Neural progenitor cell (in vitro differentiated cells): ENCODE measurements at regions not wholly inside any gene's neighbourhood (a gene's known extent, or its start where the extent isn't known, plus 50 kb on each side); places are given as distances from the start of the nearest gene placed in this dataset.

Experiments used
- DNase-seq: peaks from one replicate; pipeline ENCODE4 v3.0.0-alpha.2; 2016; ENCODE audit warnings: low spot score
- H2AFZ ChIP-seq: fragments of 200-600 bp; sonication (generic); replicated peaks from 2 replicates; pipeline ENCODE4 v1.6.1; 2016; ENCODE audit warnings: antibody characterized with exemption
- H3F3A ChIP-seq: fragments of 200-600 bp; sonication (generic); 2 replicates; pipeline ENCODE4 v1.6.1; 2016; ENCODE audit warnings: antibody characterized with exemption, low read depth
- H3K27ac ChIP-seq: fragments of 200-600 bp; sonication (generic); 2 replicates; pipeline ENCODE4 v1.5.1; 2016; ENCODE audit warnings: mild to moderate bottlenecking
- H3K27me3 ChIP-seq: fragments of 200-600 bp; sonication (generic); 2 replicates; pipeline ENCODE4 v1.6.1; 2016; ENCODE audit warnings: mild to moderate bottlenecking, moderate library complexity
- H3K36me3 ChIP-seq: fragments of 200-600 bp; sonication (generic); 2 replicates; pipeline ENCODE4 v1.5.1; 2016
- H3K4me1 ChIP-seq: fragments of 200-600 bp; sonication (generic); 2 replicates; pipeline ENCODE4 v1.6.1; 2016; ENCODE audit warnings: mixed run types
- H3K4me2 ChIP-seq: fragments of 200-600 bp; sonication (generic); 2 replicates; pipeline ENCODE4 v1.6.1; 2016
- H3K4me3 ChIP-seq: fragments of 200-600 bp; sonication (generic); 2 replicates; pipeline ENCODE4 v1.5.1; 2016
- H3K79me2 ChIP-seq: fragments of 200-600 bp; sonication (generic); 2 replicates; pipeline ENCODE4 v1.6.1; 2016; ENCODE audit warnings: low read depth
- H3K9ac ChIP-seq: fragments of 200-600 bp; sonication (generic); 2 replicates; pipeline ENCODE4 v1.6.1; 2016
- H3K9me3 ChIP-seq: fragments of 200-600 bp; sonication (generic); 2 replicates; pipeline ENCODE4 v1.5.1; 2016; ENCODE audit warnings: low read depth
- H4K20me1 ChIP-seq: fragments of 200-600 bp; sonication (generic); 2 replicates; pipeline ENCODE4 v1.6.1; 2016; ENCODE audit warnings: low read depth
- H3K27ac Mint-ChIP-seq: 3 replicates; pipeline ENCODE4 v1.8.0; 2021; ENCODE audit warnings: mixed read lengths
- H3K27me3 Mint-ChIP-seq: 2 replicates; pipeline ENCODE4 v1.8.0; 2022; ENCODE audit warnings: low read depth, mild to moderate bottlenecking, inconsistent platforms, moderate library complexity, mixed read lengths; ENCODE audit not compliant: insufficient read depth
- H3K36me3 Mint-ChIP-seq: 3 replicates; pipeline ENCODE4 v1.8.0; 2021; ENCODE audit warnings: mixed read lengths
- H3K4me1 Mint-ChIP-seq: 3 replicates; pipeline ENCODE4 v1.8.0; 2021; ENCODE audit warnings: mixed read lengths
- H3K4me3 Mint-ChIP-seq: 3 replicates; pipeline ENCODE4 v1.8.0; 2021; ENCODE audit warnings: mild to moderate bottlenecking, moderate library complexity, mixed read lengths
- H3K9me3 Mint-ChIP-seq: 3 replicates; pipeline ENCODE4 v1.8.0; 2020; ENCODE audit warnings: mixed read lengths
- EZH2 ChIP-seq: fragments of 200-600 bp; sonication (generic); IDR thresholded peaks from 2 replicates; pipeline ENCODE4 v1.6.1; 2017; ENCODE audit warnings: antibody characterized with exemption, mild to moderate bottlenecking, moderate library complexity
- EZH2phosphoT487 ChIP-seq: fragments of 200-600 bp; sonication (generic); IDR thresholded peaks from 2 replicates; pipeline ENCODE4 v1.6.1; 2017; ENCODE audit warnings: antibody characterized with exemption
- TF ChIP-seq, protein P1 (sequence below): fragments of 200-600 bp; sonication (generic); IDR thresholded peaks from 2 replicates; pipeline ENCODE4 v1.5.1; 2017; ENCODE audit warnings: antibody characterized with exemption, mild to moderate bottlenecking

DNA sequence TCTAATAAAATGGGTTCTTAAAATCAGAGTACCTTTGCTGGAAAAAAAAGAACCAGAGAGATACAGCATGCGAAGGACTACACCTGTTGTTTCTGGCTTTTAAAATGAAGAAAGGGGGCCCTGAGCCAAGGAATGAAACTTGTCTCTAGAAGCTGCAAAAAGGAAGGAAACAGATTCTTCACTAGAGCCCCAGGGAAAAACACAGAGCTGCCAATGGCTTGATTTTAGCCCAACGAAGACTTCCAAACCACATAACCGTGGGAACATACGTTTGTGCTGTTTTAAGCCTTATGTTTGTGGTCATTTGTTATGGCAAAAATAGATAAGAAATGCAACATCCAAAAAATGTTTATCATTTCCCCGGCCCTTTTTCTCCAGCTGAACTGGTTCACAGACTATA is 780.0 kb downstream of the SORCS1 start:
- no peak overlapping the region for H3K4me3 Mint-ChIP-seq
- no peak overlapping the region for H3K27ac ChIP-seq
- DNase-seq: no peak
- H3K36me3 Mint-ChIP-seq: no peaks in the 10 kb centered on the region
- H3K9ac ChIP-seq: no peak overlapping the region
- no peaks in the 10 kb centered on the region for H3F3A ChIP-seq
- no peaks in the 10 kb centered on the region for H4K20me1 ChIP-seq
- H3K4me3 ChIP-seq: no peak overlapping the region
- no peaks in the 10 kb centered on the region for H3K27me3 ChIP-seq
- no peaks in the 10 kb centered on the region for H3K4me1 ChIP-seq
- H3K27me3 Mint-ChIP-seq: peaks cover under 1% of the 10 kb centered on the region
- H3K9me3 ChIP-seq: no peaks in the 10 kb centered on the region
- no peak overlapping the region for H3K27ac Mint-ChIP-seq
- H3K4me1 Mint-ChIP-seq: no peaks in the 10 kb centered on the region
- H3K36me3 ChIP-seq: no peaks in the 10 kb centered on the region
- no peak overlapping the region for H2AFZ ChIP-seq
- TF ChIP-seq EZH2phosphoT487 (no peak), EZH2 (no peak)
- TF ChIP-seq, protein P1, sequence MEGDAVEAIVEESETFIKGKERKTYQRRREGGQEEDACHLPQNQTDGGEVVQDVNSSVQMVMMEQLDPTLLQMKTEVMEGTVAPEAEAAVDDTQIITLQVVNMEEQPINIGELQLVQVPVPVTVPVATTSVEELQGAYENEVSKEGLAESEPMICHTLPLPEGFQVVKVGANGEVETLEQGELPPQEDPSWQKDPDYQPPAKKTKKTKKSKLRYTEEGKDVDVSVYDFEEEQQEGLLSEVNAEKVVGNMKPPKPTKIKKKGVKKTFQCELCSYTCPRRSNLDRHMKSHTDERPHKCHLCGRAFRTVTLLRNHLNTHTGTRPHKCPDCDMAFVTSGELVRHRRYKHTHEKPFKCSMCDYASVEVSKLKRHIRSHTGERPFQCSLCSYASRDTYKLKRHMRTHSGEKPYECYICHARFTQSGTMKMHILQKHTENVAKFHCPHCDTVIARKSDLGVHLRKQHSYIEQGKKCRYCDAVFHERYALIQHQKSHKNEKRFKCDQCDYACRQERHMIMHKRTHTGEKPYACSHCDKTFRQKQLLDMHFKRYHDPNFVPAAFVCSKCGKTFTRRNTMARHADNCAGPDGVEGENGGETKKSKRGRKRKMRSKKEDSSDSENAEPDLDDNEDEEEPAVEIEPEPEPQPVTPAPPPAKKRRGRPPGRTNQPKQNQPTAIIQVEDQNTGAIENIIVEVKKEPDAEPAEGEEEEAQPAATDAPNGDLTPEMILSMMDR: no peak
- H3K4me2 ChIP-seq: no peak overlapping the region
- no peaks in the 10 kb centered on the region for H3K79me2 ChIP-seq
- H3K9me3 Mint-ChIP-seq: no peaks in the 10 kb centered on the region

DNA sequence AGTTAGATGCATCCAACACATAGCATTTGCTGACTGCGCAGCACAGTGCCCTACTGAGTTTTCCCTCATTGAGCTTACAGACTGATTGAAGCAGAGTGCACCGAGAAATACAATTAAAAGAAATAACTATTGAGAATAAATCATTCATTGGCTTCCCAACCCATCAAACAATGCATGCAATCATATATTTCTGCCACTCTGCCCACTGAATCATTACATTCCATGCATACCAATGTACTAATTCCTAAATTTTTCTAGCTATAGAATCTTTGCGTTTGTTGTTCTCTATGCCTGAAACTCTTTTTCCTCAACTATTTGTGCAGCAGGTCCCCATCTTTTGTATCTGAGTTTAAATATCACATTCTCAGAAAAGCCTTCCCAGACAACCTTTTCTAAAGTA is 783.8 kb downstream of the SORCS1 start:
- TF ChIP-seq EZH2phosphoT487 (no peak), EZH2 (no peak)
- TF ChIP-seq, protein P1: no peak
- H3F3A ChIP-seq: no peaks in the 10 kb centered on the region
- no peak overlapping the region for H3K4me3 ChIP-seq
- no peaks in the 10 kb centered on the region for H3K36me3 ChIP-seq
- H3K27me3 ChIP-seq: no peaks in the 10 kb centered on the region
- Mint-ChIP-seq H3K27ac (no peak overlapping the region), H3K4me1 (no peaks in the 10 kb centered on the region), H3K27me3 (peaks cover 4% of the 10 kb centered on the region), H3K36me3 (no peaks in the 10 kb centered on the region), H3K4me3 (no peak overlapping the region), H3K9me3 (peaks cover 11% of the 10 kb centered on the region)
- peaks cover 17% of the 10 kb centered on the region for H3K9me3 ChIP-seq
- H3K4me1 ChIP-seq: no peaks in the 10 kb centered on the region
- no peak overlapping the region for H3K4me2 ChIP-seq
- H3K9ac ChIP-seq: no peak overlapping the region
- no peaks in the 10 kb centered on the region for H4K20me1 ChIP-seq
- DNase-seq: no peak
- H3K79me2 ChIP-seq: no peaks in the 10 kb centered on the region
- no peak overlapping the region for H3K27ac ChIP-seq
- no peak overlapping the region for H2AFZ ChIP-seq

DNA sequence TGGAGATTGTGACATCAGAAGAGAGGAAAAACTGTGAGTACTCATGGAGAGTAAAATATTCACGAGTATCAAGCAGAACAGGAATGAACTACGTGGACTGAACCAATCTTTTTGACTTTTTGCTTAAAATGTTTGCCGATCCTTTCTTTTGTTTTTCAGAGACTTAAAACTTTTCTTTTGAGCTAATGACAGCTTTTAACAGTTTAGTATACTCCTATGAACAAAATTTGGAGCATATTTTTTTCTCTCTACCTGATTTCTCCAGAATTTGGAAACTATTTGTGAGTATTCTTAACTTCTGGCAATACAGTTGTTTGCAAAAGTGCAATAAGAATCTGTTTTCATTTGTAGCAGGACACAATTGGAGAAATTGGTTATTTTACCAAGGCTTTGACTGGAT is 786.3 kb downstream of the SORCS1 start:
- no peaks in the 10 kb centered on the region for H3K4me1 ChIP-seq
- DNase-seq: no peak
- Mint-ChIP-seq H3K36me3 (no peaks in the 10 kb centered on the region), H3K27ac (no peak overlapping the region), H3K9me3 (peaks cover 11% of the 10 kb centered on the region), H3K4me1 (no peaks in the 10 kb centered on the region), H3K4me3 (no peak overlapping the region), H3K27me3 (peaks cover 4% of the 10 kb centered on the region)
- H3K36me3 ChIP-seq: no peaks in the 10 kb centered on the region
- H3K79me2 ChIP-seq: no peaks in the 10 kb centered on the region
- H3K9me3 ChIP-seq: peaks cover 17% of the 10 kb centered on the region
- no peak overlapping the region for H3K27ac ChIP-seq
- no peak overlapping the region for H3K4me2 ChIP-seq
- no peak overlapping the region for H3K9ac ChIP-seq
- no peak overlapping the region for H3K4me3 ChIP-seq
- TF ChIP-seq, protein P1: no peak
- TF ChIP-seq EZH2 (no peak), EZH2phosphoT487 (no peak)
- H2AFZ ChIP-seq: no peak overlapping the region
- H4K20me1 ChIP-seq: no peaks in the 10 kb centered on the region
- H3F3A ChIP-seq: no peaks in the 10 kb centered on the region
- no peaks in the 10 kb centered on the region for H3K27me3 ChIP-seq
